GM13976 (cell line): ENCODE measurements at regions not wholly inside any gene's neighbourhood (a gene's known extent, or its start where the extent isn't known, plus 50 kb on each side); places are given as distances from the start of the nearest gene placed in this dataset.

Source experiments
- DNase-seq: peaks from one replicate; pipeline ENCODE4 v3.0.0; 2012; ENCODE audit warnings: low spot score
- in situ Hi-C: fragments of 300-500 bp; cut with MboI; formaldehyde crosslinking; loops from one replicate; pipeline ENCODE4 v1.12.0; 2022; ENCODE audit warnings: low sequenced_read_pairs, mixed read lengths, inconsistent platforms; ENCODE audit not compliant: unreplicated experiment
- TF ChIP-seq, protein P1 (sequence below): IDR thresholded peaks from 2 replicates; pipeline ENCODE4 v1.5.1; 2012; ENCODE audit warnings: borderline replicate concordance, mild to moderate bottlenecking; ENCODE audit not compliant: insufficient read depth; ENCODE audit errors: extremely low read depth, missing control alignments, control extremely low read depth

DNA sequence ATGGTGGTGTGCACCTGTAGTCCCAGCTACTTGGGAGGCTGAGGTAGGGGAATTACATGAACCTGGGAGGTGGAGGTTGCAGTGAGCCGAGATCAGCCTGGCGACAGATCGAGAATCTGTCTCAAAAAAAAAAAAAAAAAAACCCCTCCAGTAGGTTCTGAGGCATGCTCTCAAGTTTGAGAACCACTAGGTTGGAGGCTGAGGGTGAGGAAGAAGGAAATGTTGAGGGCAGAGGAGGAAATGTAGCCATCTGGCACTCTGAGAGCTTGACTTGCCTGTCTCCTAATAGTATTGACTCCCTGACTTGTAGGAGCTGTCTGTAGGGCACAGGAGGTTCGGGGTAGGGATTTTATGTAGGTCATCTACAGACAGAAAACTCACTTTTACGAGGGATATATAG lies 204.6 kb downstream of the OPA1 start:
- in situ Hi-C loops, result loop anchor here (25.0 kb wide), 1 partner anchor 340 kb away; the partner anchor contains the start of gene HES1
- DNase-seq, result no peak

DNA sequence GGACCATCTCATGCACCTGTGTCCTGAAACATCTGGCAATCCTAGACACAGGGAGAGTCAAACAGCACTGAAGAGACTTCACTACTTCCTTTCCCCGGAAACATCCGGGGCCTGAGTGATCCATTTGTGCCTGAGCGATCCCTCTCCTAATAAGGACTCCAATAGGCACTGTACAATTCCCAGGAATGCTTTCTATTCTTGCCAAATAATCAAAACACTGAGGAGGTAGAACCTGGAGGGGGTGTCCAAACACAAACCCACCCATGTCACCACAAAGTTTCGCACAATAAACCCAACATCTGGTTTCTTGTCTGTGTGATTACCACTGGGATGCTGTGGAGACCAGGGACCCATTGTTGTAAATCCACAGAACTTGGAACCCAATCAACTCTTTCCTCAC lies 205.0 kb downstream of the OPA1 start:
- TF ChIP-seq, protein P1, sequence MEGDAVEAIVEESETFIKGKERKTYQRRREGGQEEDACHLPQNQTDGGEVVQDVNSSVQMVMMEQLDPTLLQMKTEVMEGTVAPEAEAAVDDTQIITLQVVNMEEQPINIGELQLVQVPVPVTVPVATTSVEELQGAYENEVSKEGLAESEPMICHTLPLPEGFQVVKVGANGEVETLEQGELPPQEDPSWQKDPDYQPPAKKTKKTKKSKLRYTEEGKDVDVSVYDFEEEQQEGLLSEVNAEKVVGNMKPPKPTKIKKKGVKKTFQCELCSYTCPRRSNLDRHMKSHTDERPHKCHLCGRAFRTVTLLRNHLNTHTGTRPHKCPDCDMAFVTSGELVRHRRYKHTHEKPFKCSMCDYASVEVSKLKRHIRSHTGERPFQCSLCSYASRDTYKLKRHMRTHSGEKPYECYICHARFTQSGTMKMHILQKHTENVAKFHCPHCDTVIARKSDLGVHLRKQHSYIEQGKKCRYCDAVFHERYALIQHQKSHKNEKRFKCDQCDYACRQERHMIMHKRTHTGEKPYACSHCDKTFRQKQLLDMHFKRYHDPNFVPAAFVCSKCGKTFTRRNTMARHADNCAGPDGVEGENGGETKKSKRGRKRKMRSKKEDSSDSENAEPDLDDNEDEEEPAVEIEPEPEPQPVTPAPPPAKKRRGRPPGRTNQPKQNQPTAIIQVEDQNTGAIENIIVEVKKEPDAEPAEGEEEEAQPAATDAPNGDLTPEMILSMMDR, result no peak
- DNase-seq, result no peak
- in situ Hi-C loops, result loop anchor here (25.0 kb wide), 1 partner anchor 339 kb away; the partner anchor contains the start of gene HES1

More for the DNA sequence above, 204.6 kb downstream of the OPA1 start:
- TF ChIP-seq, protein P1, result no peak

DNA sequence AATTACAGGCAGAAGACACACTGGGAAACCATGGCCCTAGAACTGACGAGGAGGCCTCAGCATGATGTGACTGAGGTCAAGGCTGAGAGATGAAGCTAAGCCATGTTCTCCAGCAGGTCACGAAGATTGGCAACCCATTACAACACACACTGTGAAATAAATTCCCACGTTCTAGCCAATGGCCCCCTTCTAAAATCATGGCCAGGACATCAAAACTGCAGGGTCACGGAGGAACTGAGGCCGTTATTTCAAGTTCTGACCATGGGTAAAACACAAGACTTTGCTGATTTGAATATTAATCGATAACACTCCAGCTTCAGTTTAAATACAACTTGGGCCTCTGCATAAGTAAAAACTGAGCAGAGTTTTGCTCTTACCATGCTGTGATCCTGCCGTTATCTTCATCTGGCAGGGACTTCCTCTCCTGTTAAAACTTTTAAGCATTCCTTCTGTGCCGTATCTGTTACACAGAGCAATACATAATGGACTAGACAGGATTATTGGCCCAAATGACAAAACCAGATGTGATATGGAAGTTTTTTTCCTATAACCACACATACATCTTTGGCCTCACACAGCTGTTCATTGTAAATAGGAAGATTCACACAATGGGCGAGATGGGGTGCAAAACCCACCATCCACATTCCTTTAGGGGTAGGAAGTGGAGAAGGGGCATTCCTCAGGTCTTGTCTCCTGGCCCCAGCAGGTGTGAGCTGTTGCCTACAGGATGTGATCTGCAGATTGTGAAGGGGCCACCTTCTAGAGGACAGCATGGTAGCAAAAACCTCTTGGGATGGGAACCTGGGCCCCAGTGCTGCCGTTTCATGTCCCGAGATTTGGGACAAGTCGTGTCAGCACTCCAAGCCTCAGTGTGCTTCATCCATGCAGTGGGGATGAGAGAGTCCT lies 207.4 kb downstream of the OPA1 start:
- in situ Hi-C loops, result no loop called here
- DNase-seq, result no peak
- TF ChIP-seq, protein P1, result no peak

DNA sequence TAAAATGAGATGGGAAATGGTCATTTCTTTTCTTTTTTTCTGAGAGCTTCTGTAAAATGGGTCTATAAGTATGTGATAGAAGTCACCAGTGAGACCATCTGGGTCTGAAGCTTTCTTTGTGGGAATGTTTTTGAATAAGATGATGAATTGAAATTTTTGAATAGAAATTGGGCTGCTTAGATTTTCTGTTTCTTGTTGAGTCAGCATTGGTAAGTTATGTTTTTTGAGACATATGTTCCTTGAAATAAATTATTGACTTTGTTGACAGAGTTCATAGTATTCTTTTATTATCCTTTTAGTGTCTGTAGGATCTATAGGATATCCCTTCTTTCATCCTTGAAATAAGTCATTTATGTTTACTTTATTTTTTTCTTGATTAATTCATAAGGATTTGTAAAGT lies 208.1 kb downstream of the OPA1 start:
- no peak for DNase-seq
- in situ Hi-C loops, result no loop called here
- TF ChIP-seq, protein P1, result no peak

DNA sequence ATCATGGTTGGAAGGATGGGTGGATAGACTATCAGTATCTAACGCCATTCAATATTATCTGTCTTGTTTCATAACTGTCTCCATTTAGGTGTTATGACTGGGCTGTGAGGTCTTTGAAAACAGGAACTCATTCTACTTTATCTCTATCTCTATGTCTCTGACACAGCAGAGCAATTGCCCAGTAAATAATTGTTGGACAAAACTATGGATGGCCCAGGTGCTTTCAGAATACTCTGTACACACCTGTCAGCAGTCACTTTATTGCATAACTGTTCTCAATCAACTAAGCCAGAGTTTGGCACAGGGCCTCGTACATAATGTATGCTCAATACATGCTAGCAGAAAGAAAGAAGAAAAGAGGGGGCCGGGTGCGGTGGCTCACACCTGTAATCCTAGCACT lies 210.3 kb downstream of the OPA1 start:
- in situ Hi-C loops, result no loop called here
- no peak for DNase-seq
- TF ChIP-seq, protein P1, result no peak

DNA sequence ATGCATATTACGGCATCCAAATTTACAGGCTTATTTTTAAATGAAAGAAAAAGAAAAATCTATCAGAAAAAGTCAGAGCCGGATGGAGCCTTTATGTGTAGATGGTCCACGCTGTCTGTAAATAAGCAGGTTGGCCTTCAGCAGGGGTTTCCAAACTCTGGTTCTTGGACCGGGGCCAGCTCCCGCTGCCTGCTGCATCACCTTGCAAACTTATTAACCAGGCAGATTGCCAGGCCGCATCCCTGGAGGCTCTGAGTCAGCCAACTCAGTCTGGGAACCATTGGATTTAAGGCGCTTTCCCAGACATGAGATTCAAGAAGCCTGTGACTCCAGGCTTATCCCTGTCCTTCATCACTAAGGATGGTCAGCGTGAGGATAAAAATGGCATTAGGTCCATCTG lies 212.4 kb downstream of the OPA1 start:
- TF ChIP-seq, protein P1, result no peak
- no peak for DNase-seq
- in situ Hi-C loops, result no loop called here
